GM23248 (cell line): ENCODE measurements at regions not wholly inside any gene's neighbourhood (a gene's known extent, or its start where the extent isn't known, plus 50 kb on each side); places are given as distances from the start of the nearest gene placed in this dataset.
"Not testable (repeated sequence)": the region's sequence is repeated elsewhere in the genome, so short reads cannot be mapped to it uniquely, and the experiment has no call there.

Experiments
- DNase-seq: peaks from one replicate; pipeline ENCODE4 v3.0.0-alpha.2; 2015
- H2AFZ ChIP-seq: fragments of 200-600 bp; sonication (generic); 2 replicates; pipeline ENCODE4 v1.6.1; 2016; ENCODE audit warnings: antibody characterized with exemption
- H3F3A ChIP-seq: fragments of 200-600 bp; sonication (generic); 2 replicates; pipeline ENCODE4 v1.6.1; 2016; ENCODE audit warnings: mild to moderate bottlenecking, antibody characterized with exemption, mixed run types; ENCODE audit not compliant: insufficient read depth
- H3K27ac ChIP-seq: fragments of 200-600 bp; sonication (generic); 2 replicates; pipeline ENCODE4 v1.5.1; 2016; ENCODE audit warnings: mild to moderate bottlenecking
- H3K27me3 ChIP-seq: fragments of 200-600 bp; sonication (generic); replicated peaks from 2 replicates; pipeline ENCODE4 v1.6.1; 2016; ENCODE audit warnings: mild to moderate bottlenecking; ENCODE audit not compliant: insufficient read depth
- H3K36me3 ChIP-seq: fragments of 200-600 bp; sonication (generic); 2 replicates; pipeline ENCODE4 v1.6.1; 2016; ENCODE audit warnings: low read depth, mild to moderate bottlenecking
- H3K4me1 ChIP-seq: fragments of 200-600 bp; sonication (generic); 2 replicates; pipeline ENCODE4 v1.6.1; 2016; ENCODE audit warnings: mild to moderate bottlenecking; ENCODE audit not compliant: insufficient read depth
- H3K4me2 ChIP-seq: fragments of 200-600 bp; sonication (generic); one replicate; pipeline ENCODE4 v1.6.1; 2016; ENCODE audit warnings: mild to moderate bottlenecking; ENCODE audit not compliant: unreplicated experiment
- H3K4me3 ChIP-seq: fragments of 200-600 bp; sonication (generic); 2 replicates; pipeline ENCODE4 v1.5.1; 2016; ENCODE audit warnings: mild to moderate bottlenecking
- H3K79me2 ChIP-seq: fragments of 200-600 bp; sonication (generic); 2 replicates; pipeline ENCODE4 v1.6.1; 2016; ENCODE audit warnings: mild to moderate bottlenecking; ENCODE audit not compliant: insufficient read depth
- H3K9ac ChIP-seq: fragments of 200-600 bp; sonication (generic); 2 replicates; pipeline ENCODE4 v1.6.1; 2016; ENCODE audit warnings: mild to moderate bottlenecking
- H3K9me2 ChIP-seq: fragments of 200-600 bp; sonication (generic); 2 replicates; pipeline ENCODE4 v1.6.1; 2016; ENCODE audit warnings: mixed run types, mild to moderate bottlenecking, moderate library complexity; ENCODE audit not compliant: insufficient read depth
- H3K9me3 ChIP-seq: fragments of 200-600 bp; sonication (generic); one replicate; pipeline ENCODE4 v1.6.1; 2017; ENCODE audit warnings: low read depth
- H4K20me1 ChIP-seq: fragments of 200-600 bp; sonication (generic); 2 replicates; pipeline ENCODE4 v1.6.0; 2016; ENCODE audit not compliant: insufficient read depth
- EZH2 ChIP-seq: fragments of 200-600 bp; sonication (generic); IDR thresholded peaks from 2 replicates; pipeline ENCODE4 v1.6.1; 2018; ENCODE audit warnings: antibody characterized with exemption, mild to moderate bottlenecking; ENCODE audit not compliant: insufficient read depth, poor library complexity, severe bottlenecking
- EZH2phosphoT487 ChIP-seq: fragments of 200-600 bp; sonication (generic); IDR thresholded peaks from 2 replicates; pipeline ENCODE4 v1.6.1; 2018; ENCODE audit warnings: antibody characterized with exemption, moderate library complexity, mild to moderate bottlenecking, low read depth; ENCODE audit not compliant: insufficient read depth
- WGBS, 2 experiments: methylation state at CpG; one replicate each; pipeline ENCODE4 v1.1.6; 2015 to 2017; ENCODE audit warnings: low lambda C conversion rate in 2 of 2, low coverage in 1 of 2; ENCODE audit errors: missing lambda C conversion rate in 2 of 2; 5-methylcytosine and 5-hydroxymethylcytosine counted together
- in situ Hi-C: fragments of 300-500 bp; cut with MboI; formaldehyde crosslinking; loops from 2 replicates; pipeline ENCODE4 v1.15.0; 2020

GRCh38 chr9:107768224-107768623, 278.7 kb upstream of the KLF4 start:
- Histone ChIP-seq H3K27ac (no peak overlapping the region), H3K27me3 (no peaks in the 10 kb centered on the region), H3K4me1 (no peaks in the 10 kb centered on the region), H3K9me2 (no peaks in the 10 kb centered on the region), H3K9me3 (no peaks in the 10 kb centered on the region), H3K9ac (no peak overlapping the region), H2AFZ (no peak overlapping the region), H3F3A (no peaks in the 10 kb centered on the region), H3K36me3 (no peaks in the 10 kb centered on the region), H4K20me1 (no peaks in the 10 kb centered on the region), H3K4me3 (no peak overlapping the region), H3K4me2 (no peak overlapping the region), H3K79me2 (no peaks in the 10 kb centered on the region)
- no peak for TF ChIP-seq EZH2
- no peak for TF ChIP-seq EZH2phosphoT487
- no peak for DNase-seq
- 80 to 81% methylated on average over 9 of the region's 9 CpGs for WGBS, 2 experiments
- in situ Hi-C loops, result no loop called here

- H3K36me3 ChIP-seq, result no peaks in the 10 kb centered on the region
- DNase-seq, result no peak
- WGBS, 2 experiments, result 97% methylated on average over 4 of the region's 4 CpGs
- no peak overlapping the region for H3K4me2 ChIP-seq
- no peak overlapping the region for H3K27ac ChIP-seq
- H3K4me1 ChIP-seq, result no peaks in the 10 kb centered on the region
- no peaks in the 10 kb centered on the region for H3K9me3 ChIP-seq
- H3K4me3 ChIP-seq, result no peak overlapping the region
- no peaks in the 10 kb centered on the region for H4K20me1 ChIP-seq
- H2AFZ ChIP-seq, result no peak overlapping the region
- in situ Hi-C loops, result no loop called here
- H3F3A ChIP-seq, result no peaks in the 10 kb centered on the region
- no peaks in the 10 kb centered on the region for H3K79me2 ChIP-seq
- no peak for TF ChIP-seq EZH2
- TF ChIP-seq EZH2phosphoT487, result no peak
- no peak overlapping the region for H3K9ac ChIP-seq
- no peaks in the 10 kb centered on the region for H3K27me3 ChIP-seq
- H3K9me2 ChIP-seq, result no peaks in the 10 kb centered on the region
Measured at GRCh38 chr9:107767711-107768110, 278.1 kb upstream of the KLF4 start.

- H3K9me2 ChIP-seq, DNase-seq, H4K20me1 ChIP-seq, H2AFZ ChIP-seq, H3K4me3 ChIP-seq, H3K27ac ChIP-seq, H3K27me3 ChIP-seq, H3K4me2 ChIP-seq, H3K9me3 ChIP-seq, H3K4me1 ChIP-seq, H3K9ac ChIP-seq, H3K79me2 ChIP-seq, in situ Hi-C loops, H3F3A ChIP-seq, H3K36me3 ChIP-seq: not testable (repeated sequence)
- WGBS, 2 experiments, result 50 to 55% methylated on average over 2 of the region's 2 CpGs
Measured at GRCh38 chr9:107763469-107763868, 273.9 kb upstream of the KLF4 start.

GRCh38 chr9:107761307-107761706, 271.7 kb upstream of the KLF4 start:
- no peak for DNase-seq
- TF ChIP-seq EZH2 (no peak), EZH2phosphoT487 (no peak)

More at GRCh38 chr9:107761307-107761706, 271.7 kb upstream of the KLF4 start:
- H3K9me3 ChIP-seq, result no peaks in the 10 kb centered on the region
- H3K36me3 ChIP-seq, result no peaks in the 10 kb centered on the region
- H3K4me3 ChIP-seq, result no peak overlapping the region
- H3K4me1 ChIP-seq, result no peaks in the 10 kb centered on the region
- H3K4me2 ChIP-seq, result no peak overlapping the region
- H3K79me2 ChIP-seq, result no peaks in the 10 kb centered on the region
- no peak overlapping the region for H2AFZ ChIP-seq
- H3K9me2 ChIP-seq, result no peaks in the 10 kb centered on the region
- H3K27ac ChIP-seq, result no peak overlapping the region
- in situ Hi-C loops, result no loop called here
- no peak overlapping the region for H3K9ac ChIP-seq
- 96 to 97% methylated on average over 2 of the region's 2 CpGs for WGBS, 2 experiments
- H3K27me3 ChIP-seq, result no peaks in the 10 kb centered on the region
- 0 out of 2 replicates have a peak, but pooled peaks cover under 1% of the 10 kb centered on the region for H3F3A ChIP-seq
- H4K20me1 ChIP-seq, result no peaks in the 10 kb centered on the region
